Parathyroid adenoma (tissue), 2 donors: ENCODE measurements at regions not wholly inside any gene's neighbourhood (a gene's known extent, or its start where the extent isn't known, plus 50 kb on each side); places are given as distances from the start of the nearest gene placed in this dataset.
"Not testable (repeated sequence)": the region's sequence is repeated elsewhere in the genome, so short reads cannot be mapped to it uniquely, and the experiment has no call there.

ENCODE experiments used
- H2AFZ ChIP-seq: fragments of 300-600 bp; sonication (generic); one replicate; pipeline ENCODE4 v1.7.0; 2017; ENCODE audit warnings: antibody characterized with exemption, mild to moderate bottlenecking
- H3K27ac ChIP-seq: fragments of 300-600 bp; sonication (generic); one replicate; pipeline ENCODE4 v1.7.0; 2017
- H3K27me3 ChIP-seq: fragments of 300-600 bp; sonication (generic); one replicate; pipeline ENCODE4 v1.7.0; 2017; ENCODE audit warnings: low read length; ENCODE audit not compliant: control insufficient read depth, insufficient read depth
- H3K36me3 ChIP-seq: fragments of 300-600 bp; sonication (generic); one replicate; pipeline ENCODE4 v1.7.0; 2017; ENCODE audit warnings: low read length; ENCODE audit not compliant: control insufficient read depth, insufficient read depth
- H3K4me1 ChIP-seq: fragments of 300-600 bp; sonication (generic); one replicate; pipeline ENCODE4 v1.7.0; 2017; ENCODE audit warnings: control low read depth
- H3K4me2 ChIP-seq: fragments of 300-600 bp; sonication (generic); one replicate; pipeline ENCODE4 v1.7.0; 2017; ENCODE audit warnings: low read length
- H3K4me3 ChIP-seq: fragments of 300-600 bp; sonication (generic); one replicate; pipeline ENCODE4 v1.7.0; 2017; ENCODE audit warnings: low read depth, low read length
- H3K79me2 ChIP-seq: fragments of 300-600 bp; sonication (generic); one replicate; pipeline ENCODE4 v1.7.0; 2017; ENCODE audit warnings: control low read depth
- H3K9ac ChIP-seq: fragments of 300-600 bp; sonication (generic); one replicate; pipeline ENCODE4 v1.7.0; 2017; ENCODE audit warnings: mild to moderate bottlenecking
- H3K9me3 ChIP-seq: fragments of 300-600 bp; sonication (generic); one replicate; pipeline ENCODE4 v1.7.0; 2017; ENCODE audit warnings: low read length; ENCODE audit not compliant: control insufficient read depth
- CTCF ChIP-seq: fragments of 300-600 bp; sonication (generic); IDR thresholded peaks from one replicate; pipeline ENCODE4 v1.7.0; 2017; ENCODE audit warnings: antibody characterized with exemption, mild to moderate bottlenecking
- donor health status: primary hyperparathyroidism.

- no peaks in the 10 kb centered on the region for H3K27me3 ChIP-seq
- H3K4me1 ChIP-seq = no peaks in the 10 kb centered on the region
- H3K36me3 ChIP-seq = no peaks in the 10 kb centered on the region
- H2AFZ ChIP-seq = no peak overlapping the region
- H3K4me2 ChIP-seq = no peak overlapping the region
- no peak for TF ChIP-seq CTCF
- no peak overlapping the region for H3K4me3 ChIP-seq
- no peaks in the 10 kb centered on the region for H3K9me3 ChIP-seq
- no peak overlapping the region for H3K27ac ChIP-seq
- H3K9ac ChIP-seq = no peak overlapping the region
- no peaks in the 10 kb centered on the region for H3K79me2 ChIP-seq
Measured at GRCh38 chr11:104771763-104772162, 126.5 kb downstream of the CASP12 start.

GRCh38 chr11:104771046-104771445 lies 127.2 kb downstream of the CASP12 start:
- not testable (repeated sequence) for H3K27me3 ChIP-seq, H3K79me2 ChIP-seq, H3K4me1 ChIP-seq, H3K36me3 ChIP-seq, H3K4me2 ChIP-seq, H3K27ac ChIP-seq, H3K4me3 ChIP-seq, H3K9me3 ChIP-seq, H2AFZ ChIP-seq, H3K9ac ChIP-seq

GRCh38 chr11:104765401-104766095 lies 132.7 kb downstream of the CASP12 start:
- H3K4me1 ChIP-seq = no peaks in the 10 kb centered on the region
- H3K36me3 ChIP-seq = no peaks in the 10 kb centered on the region
- no peak overlapping the region for H3K27ac ChIP-seq
- H3K27me3 ChIP-seq = no peaks in the 10 kb centered on the region
- no peak overlapping the region for H2AFZ ChIP-seq
- no peak overlapping the region for H3K4me3 ChIP-seq
- no peaks in the 10 kb centered on the region for H3K79me2 ChIP-seq
- H3K9me3 ChIP-seq = no peaks in the 10 kb centered on the region
- H3K9ac ChIP-seq = no peak overlapping the region
- H3K4me2 ChIP-seq = no peak overlapping the region
- TF ChIP-seq CTCF = no peak

- no peaks in the 10 kb centered on the region for H3K4me1 ChIP-seq
- H3K79me2 ChIP-seq = no peaks in the 10 kb centered on the region
- no peak overlapping the region for H3K4me2 ChIP-seq
- H3K9me3 ChIP-seq = no peaks in the 10 kb centered on the region
- H2AFZ ChIP-seq = no peak overlapping the region
- H3K27ac ChIP-seq = no peak overlapping the region
- no peak for TF ChIP-seq CTCF
- H3K9ac ChIP-seq = no peak overlapping the region
- no peaks in the 10 kb centered on the region for H3K36me3 ChIP-seq
- no peak overlapping the region for H3K4me3 ChIP-seq
- H3K27me3 ChIP-seq = no peaks in the 10 kb centered on the region
Measured at GRCh38 chr11:104764710-104765045, 133.6 kb downstream of the CASP12 start.

GRCh38 chr11:104763930-104764709 lies 134.1 kb downstream of the CASP12 start:
- no peaks in the 10 kb centered on the region for H3K79me2 ChIP-seq
- no peaks in the 10 kb centered on the region for H3K9me3 ChIP-seq
- H3K4me1 ChIP-seq = no peaks in the 10 kb centered on the region
- no peak overlapping the region for H2AFZ ChIP-seq
- no peak overlapping the region for H3K4me2 ChIP-seq
- H3K27me3 ChIP-seq = no peaks in the 10 kb centered on the region
- H3K27ac ChIP-seq = no peak overlapping the region
- no peak overlapping the region for H3K4me3 ChIP-seq
- TF ChIP-seq CTCF = no peak
- H3K36me3 ChIP-seq = no peaks in the 10 kb centered on the region
- no peak overlapping the region for H3K9ac ChIP-seq
